Gastroesophageal sphincter (tissue), 3 donors: ENCODE measurements at regions not wholly inside any gene's neighbourhood (a gene's known extent, or its start where the extent isn't known, plus 50 kb on each side); places are given as distances from the start of the nearest gene placed in this dataset.

ENCODE experiments used
- EP300 ChIP-seq: sonication (generic); formaldehyde crosslinking; IDR thresholded peaks from one replicate; pipeline ENCODE4 v1.6.1; 2017; ENCODE audit warnings: antibody characterized with exemption, mild to moderate bottlenecking
- POLR2A ChIP-seq, 2 donors: fragments of 450-650 bp; IDR thresholded peaks; one replicate each; pipeline ENCODE4 v1.6.1; 2017; ENCODE audit warnings: antibody characterized with exemption in 2 of 2, mild to moderate bottlenecking in 2 of 2, moderate library complexity in 1 of 2
- POLR2AphosphoS5 ChIP-seq: sonication (generic); formaldehyde crosslinking; IDR thresholded peaks from one replicate; pipeline ENCODE4 v1.6.1; 2017; ENCODE audit warnings: antibody characterized with exemption
- TF ChIP-seq, protein P1 (sequence below), 4 experiments: fragments of 200-600 bp in 2 of 4; fragments of 450-650 bp in 2 of 4; sonication (generic) in 1 of 4; IDR thresholded peaks; one replicate each; pipeline ENCODE4 v1.5.1; 2017 to 2019; ENCODE audit warnings: antibody characterized with exemption in 4 of 4, mild to moderate bottlenecking in 2 of 4, moderate library complexity in 2 of 4

GRCh38 chr6:27129917-27130316 lies 117.6 kb upstream of the PRSS16 start:
- TF ChIP-seq, protein P1, sequence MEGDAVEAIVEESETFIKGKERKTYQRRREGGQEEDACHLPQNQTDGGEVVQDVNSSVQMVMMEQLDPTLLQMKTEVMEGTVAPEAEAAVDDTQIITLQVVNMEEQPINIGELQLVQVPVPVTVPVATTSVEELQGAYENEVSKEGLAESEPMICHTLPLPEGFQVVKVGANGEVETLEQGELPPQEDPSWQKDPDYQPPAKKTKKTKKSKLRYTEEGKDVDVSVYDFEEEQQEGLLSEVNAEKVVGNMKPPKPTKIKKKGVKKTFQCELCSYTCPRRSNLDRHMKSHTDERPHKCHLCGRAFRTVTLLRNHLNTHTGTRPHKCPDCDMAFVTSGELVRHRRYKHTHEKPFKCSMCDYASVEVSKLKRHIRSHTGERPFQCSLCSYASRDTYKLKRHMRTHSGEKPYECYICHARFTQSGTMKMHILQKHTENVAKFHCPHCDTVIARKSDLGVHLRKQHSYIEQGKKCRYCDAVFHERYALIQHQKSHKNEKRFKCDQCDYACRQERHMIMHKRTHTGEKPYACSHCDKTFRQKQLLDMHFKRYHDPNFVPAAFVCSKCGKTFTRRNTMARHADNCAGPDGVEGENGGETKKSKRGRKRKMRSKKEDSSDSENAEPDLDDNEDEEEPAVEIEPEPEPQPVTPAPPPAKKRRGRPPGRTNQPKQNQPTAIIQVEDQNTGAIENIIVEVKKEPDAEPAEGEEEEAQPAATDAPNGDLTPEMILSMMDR (IDR thresholded peaks at IDR 0.05) = no peak
- no peak for TF ChIP-seq POLR2A (IDR thresholded peaks at IDR 0.05)
- no peak for TF ChIP-seq EP300
- TF ChIP-seq POLR2AphosphoS5 = no peak
